ENCODE measurements at regions not wholly inside any gene's neighbourhood (a gene's known extent, or its start where the extent isn't known, plus 50 kb on each side); places are given as distances from the start of the nearest gene placed in this dataset.
A peak's percentile ranks its signal among the peaks of the same experiment; 100 is the strongest.

DNA sequence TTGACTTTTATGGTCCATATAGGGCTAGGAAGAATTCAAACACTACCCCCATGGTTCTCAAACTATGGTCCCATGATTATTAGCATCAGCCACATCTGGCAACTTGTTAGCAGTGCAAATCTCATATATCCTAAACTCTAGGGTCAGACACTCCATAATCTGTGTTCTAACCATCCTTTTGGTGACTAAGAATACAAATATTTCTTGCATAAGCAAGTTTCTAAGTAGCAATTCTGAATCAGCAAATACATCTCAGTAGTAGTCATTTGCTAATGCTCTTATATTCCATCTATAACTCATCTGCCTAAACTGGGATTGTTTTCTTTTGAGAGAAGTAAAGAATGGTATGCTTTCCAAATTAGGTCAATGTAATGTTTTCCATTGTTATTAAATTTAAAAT, 447.3 kb downstream of the TMX3 start:
- no peak for FAIRE-seq
- no peak for TF ChIP-seq CTCF (IDR thresholded peaks at IDR 0.05; ENCODE audit: insufficient read depth, missing control alignments)

DNA sequence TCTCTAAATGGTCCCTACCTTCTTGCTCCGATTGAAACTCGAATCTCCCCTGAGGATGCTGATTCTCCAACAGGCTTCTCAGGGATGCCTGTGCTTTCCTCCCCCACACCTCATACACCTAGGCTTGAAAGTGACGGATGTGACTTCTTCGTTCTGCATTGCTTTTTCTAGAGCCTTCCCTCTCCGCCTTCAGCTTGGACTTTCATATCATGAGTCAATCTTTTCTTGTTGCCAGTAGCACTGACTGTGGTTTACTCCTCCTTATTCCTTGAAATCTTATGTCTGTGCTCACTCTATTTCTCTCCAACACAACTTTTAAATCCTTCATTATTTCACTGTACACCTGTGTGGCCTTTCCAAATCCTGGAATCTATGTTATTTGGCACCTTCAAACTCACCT, 451.4 kb downstream of the TMX3 start:
- FAIRE-seq: no peak
- TF ChIP-seq CTCF (IDR thresholded peaks at IDR 0.05; ENCODE audit: insufficient read depth, missing control alignments): no peak
- DNase-seq (ENCODE audit: insufficient read length, low spot score): no peak

More for the DNA sequence above, 447.3 kb downstream of the TMX3 start:
- DNase-seq (ENCODE audit: insufficient read length, low spot score): no peak

- TF ChIP-seq CTCF (IDR thresholded peaks at IDR 0.05; ENCODE audit: insufficient read depth, missing control alignments): no peak
- FAIRE-seq: peak; percentile 99
- DNase-seq (ENCODE audit: insufficient read length, low spot score): no peak
These were observed 452.1 kb downstream of the TMX3 start for GRCh38 chr18:68262690-68263294.

DNA sequence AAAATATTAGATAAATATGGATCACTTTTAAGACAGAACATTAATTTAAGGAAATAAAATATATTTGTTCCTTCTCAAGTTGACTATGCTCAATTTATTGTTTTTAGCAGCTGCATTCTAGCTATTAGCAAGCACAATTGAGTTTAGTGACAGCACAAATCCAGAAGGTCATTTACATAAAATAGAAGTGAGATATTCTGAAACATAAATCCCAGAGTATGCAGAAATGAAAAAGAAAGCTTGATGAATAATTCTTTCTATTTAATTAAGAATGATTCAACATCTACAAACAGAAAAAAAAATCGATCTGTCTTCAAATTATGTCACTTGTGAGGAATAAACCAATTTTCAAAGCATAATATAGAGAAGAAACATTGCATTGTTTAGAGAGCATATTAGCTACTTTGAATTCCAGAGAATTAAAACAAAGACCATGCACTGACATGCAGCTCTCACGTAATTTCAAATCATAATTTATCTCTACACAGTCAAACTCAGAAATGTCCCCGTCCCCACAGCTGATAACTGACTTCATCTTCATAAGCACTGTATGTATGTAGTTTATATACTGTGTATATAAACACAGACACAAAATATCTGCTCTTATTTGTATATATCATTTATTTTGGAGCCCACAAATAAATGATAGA, 458.4 kb downstream of the TMX3 start:
- TF ChIP-seq CTCF (IDR thresholded peaks at IDR 0.05; ENCODE audit: insufficient read depth, missing control alignments): no peak
- FAIRE-seq (no peak), DNase-seq (ENCODE audit: insufficient read length, low spot score) (no peak)

DNA sequence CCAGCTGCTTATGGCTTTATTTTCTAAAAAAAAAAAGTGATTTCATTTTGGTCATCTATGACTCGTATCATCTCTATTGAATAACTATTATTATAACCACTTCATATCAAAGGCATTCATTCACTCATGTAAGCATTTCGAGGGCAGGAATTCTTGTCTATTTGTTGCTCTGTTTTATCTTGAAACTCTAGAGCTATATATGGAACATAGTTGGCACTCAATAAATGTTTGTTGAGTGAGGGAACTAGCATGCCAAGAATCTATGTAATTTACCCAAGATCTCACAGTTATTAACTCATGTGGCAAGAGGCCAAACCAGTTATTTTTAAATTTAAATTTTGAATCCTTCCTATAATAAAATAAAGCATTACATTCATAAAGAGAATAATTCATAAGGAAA, 470.1 kb downstream of the TMX3 start:
- no peak for TF ChIP-seq CTCF (IDR thresholded peaks at IDR 0.05; ENCODE audit: insufficient read depth, missing control alignments)
- no peak for DNase-seq (ENCODE audit: insufficient read length, low spot score)
- FAIRE-seq: peak; percentile 98

- no peak for FAIRE-seq
- no peak for TF ChIP-seq CTCF (IDR thresholded peaks at IDR 0.05; ENCODE audit: insufficient read depth, missing control alignments)
- no peak for DNase-seq (ENCODE audit: insufficient read length, low spot score)
These were observed 473.0 kb downstream of the TMX3 start for GRCh38 chr18:68241881-68242280.

DNA sequence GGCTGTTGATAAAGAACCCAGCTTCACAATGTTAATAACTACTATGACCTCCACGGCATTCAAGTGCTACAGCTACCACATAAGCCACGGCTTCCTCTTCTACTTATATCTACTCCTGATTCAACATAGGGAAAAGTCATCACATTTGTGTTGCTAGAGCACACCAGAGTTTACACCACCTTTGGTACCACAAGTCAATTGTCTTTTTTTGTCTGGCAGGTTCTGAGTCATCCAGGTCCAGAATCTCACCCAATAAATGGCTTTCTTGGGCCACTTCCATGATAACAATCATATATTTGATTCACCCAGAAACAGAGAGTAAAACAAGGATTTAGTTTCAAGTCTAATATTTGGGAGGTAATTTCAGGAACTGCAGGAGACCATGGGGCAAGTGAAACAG, 480.2 kb downstream of the TMX3 start:
- DNase-seq (ENCODE audit: insufficient read length, low spot score) (no peak), FAIRE-seq (no peak)
- no peak for TF ChIP-seq CTCF (IDR thresholded peaks at IDR 0.05; ENCODE audit: insufficient read depth, missing control alignments)

Measured in D721Med (cell line).